HT-29 (cell line): ENCODE measurements at regions not wholly inside any gene's neighbourhood (a gene's known extent, or its start where the extent isn't known, plus 50 kb on each side); places are given as distances from the start of the nearest gene placed in this dataset.

Source experiments
- DNase-seq: peaks from one replicate; pipeline ENCODE4 v3.0.0-alpha.2; 2015; ENCODE audit warnings: low spot score

- DNase-seq, result no peak
These were observed 211.3 kb downstream of the GPD2 start for GRCh38 chr2:156647377-156648010.

- DNase-seq, result no peak
These were observed 212.3 kb downstream of the GPD2 start for GRCh38 chr2:156648522-156648921.

- DNase-seq, result no peak
These were observed 213.4 kb downstream of the GPD2 start for GRCh38 chr2:156649596-156649995.

GRCh38 chr2:156652691-156653090 lies 216.5 kb downstream of the GPD2 start:
- no peak for DNase-seq

GRCh38 chr2:156653675-156654074 lies 217.5 kb downstream of the GPD2 start:
- peak; percentile 53 for DNase-seq

- no peak for DNase-seq
These were observed 221.6 kb downstream of the GPD2 start for GRCh38 chr2:156657809-156658208.

GRCh38 chr2:156659694-156660093 lies 223.5 kb downstream of the GPD2 start:
- no peak for DNase-seq

- DNase-seq, result no peak
These were observed 227.7 kb downstream of the GPD2 start for GRCh38 chr2:156663757-156664409.

GRCh38 chr2:156666130-156666785 lies 230.1 kb downstream of the GPD2 start:
- no peak for DNase-seq

- no peak for DNase-seq
These were observed 233.9 kb downstream of the GPD2 start for GRCh38 chr2:156670104-156670503.

- DNase-seq, result no peak
These were observed 235.7 kb downstream of the GPD2 start for GRCh38 chr2:156671706-156672361.

GRCh38 chr2:156672556-156673332 lies 236.6 kb downstream of the GPD2 start:
- DNase-seq, result peak; percentile 48

- DNase-seq, result peak; percentile 46
These were observed 237.1 kb downstream of the GPD2 start for GRCh38 chr2:156673333-156673615.

- no peak for DNase-seq
These were observed 237.8 kb downstream of the GPD2 start for GRCh38 chr2:156673981-156674380.

- no peak for DNase-seq
These were observed 239.7 kb downstream of the GPD2 start for GRCh38 chr2:156675896-156676295.

GRCh38 chr2:156679820-156680219 lies 243.6 kb downstream of the GPD2 start:
- no peak for DNase-seq

- no peak for DNase-seq
These were observed 244.1 kb downstream of the GPD2 start for GRCh38 chr2:156680266-156680665.

GRCh38 chr2:156687126-156687525 lies 250.9 kb downstream of the GPD2 start:
- no peak for DNase-seq

GRCh38 chr2:156687715-156688114 lies 251.5 kb downstream of the GPD2 start:
- DNase-seq, result no peak

- no peak for DNase-seq
These were observed 253.8 kb downstream of the GPD2 start for GRCh38 chr2:156689939-156690338.

GRCh38 chr2:156691014-156691413 lies 254.8 kb downstream of the GPD2 start:
- DNase-seq, result no peak

- no peak for DNase-seq
These were observed 258.8 kb downstream of the GPD2 start for GRCh38 chr2:156695020-156695419.
